ENCODE measurements at regions not wholly inside any gene's neighbourhood (a gene's known extent, or its start where the extent isn't known, plus 50 kb on each side); places are given as distances from the start of the nearest gene placed in this dataset.
A peak's percentile ranks its signal among the peaks of the same experiment; 100 is the strongest.

DNA sequence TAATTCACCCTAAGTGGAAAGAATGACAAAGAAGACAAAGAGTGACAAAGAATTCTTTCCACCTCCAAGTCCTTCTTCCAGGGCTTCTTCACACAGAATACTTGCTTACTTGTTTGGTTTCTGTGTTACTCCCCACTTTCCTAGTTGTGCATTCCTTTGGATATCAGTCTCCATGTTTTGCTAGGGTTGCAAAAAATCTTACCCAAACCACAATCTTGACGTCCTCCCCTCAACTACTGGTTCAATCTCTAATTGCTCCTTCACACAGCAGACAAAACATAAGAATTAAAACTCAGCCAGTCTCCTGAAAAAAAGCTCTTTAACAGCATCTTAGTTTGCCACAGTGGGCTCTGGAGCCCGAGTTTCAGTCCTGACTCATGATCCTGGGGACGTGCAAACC, 297.6 kb upstream of the CHRNA7 start:
- ATAC-seq (no peak), FAIRE-seq (no peak)
- POLR2A ChIA-PET = no interaction called here

DNA sequence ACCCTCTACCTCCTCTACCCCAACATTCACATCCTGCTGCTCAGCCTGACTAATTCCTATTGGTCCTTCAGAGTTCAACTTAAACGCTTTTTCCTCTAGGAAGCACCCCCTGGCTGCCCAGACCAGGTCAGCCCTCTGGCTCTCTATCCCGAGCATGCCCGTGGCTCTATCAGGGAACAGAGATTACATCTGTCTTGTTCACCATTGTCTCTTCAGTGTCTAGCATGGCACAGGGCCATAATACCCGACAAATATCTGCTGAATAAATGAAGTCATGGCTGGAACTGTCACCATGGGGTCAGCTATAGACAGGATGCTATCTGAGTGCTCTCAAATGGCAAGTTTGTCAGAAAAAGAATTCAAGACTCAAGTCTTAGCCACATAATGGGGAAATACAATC, 296.9 kb upstream of the CHRNA7 start:
- Histone ChIP-seq H3K9me3 (0 out of 3 replicates have a peak, but pooled peaks cover 9% of the 10 kb centered on the region), H3K4me3 (no peak overlapping the region), H3K4me2 (no peak overlapping the region), H3K27ac (no peak overlapping the region), H3K4me1 (no peaks in the 10 kb centered on the region)
- 12% methylated on average over 4 of the region's 4 CpGs for WGBS (ENCODE audit: missing lambda C conversion rate)
- ATAC-seq = no peak
- TF ChIP-seq JUN (IDR thresholded peaks at IDR 0.05) (no peak), ZFP36 (IDR thresholded peaks at IDR 0.05; ENCODE audit: borderline replicate concordance, partially characterized antibody) (no peak), SREBF2 (IDR thresholded peaks at IDR 0.05) (no peak)
- TF ChIP-seq, protein P1, sequence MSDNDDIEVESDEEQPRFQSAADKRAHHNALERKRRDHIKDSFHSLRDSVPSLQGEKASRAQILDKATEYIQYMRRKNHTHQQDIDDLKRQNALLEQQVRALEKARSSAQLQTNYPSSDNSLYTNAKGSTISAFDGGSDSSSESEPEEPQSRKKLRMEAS (IDR thresholded peaks at IDR 0.05) = no peak
- TF ChIP-seq, protein P2, sequence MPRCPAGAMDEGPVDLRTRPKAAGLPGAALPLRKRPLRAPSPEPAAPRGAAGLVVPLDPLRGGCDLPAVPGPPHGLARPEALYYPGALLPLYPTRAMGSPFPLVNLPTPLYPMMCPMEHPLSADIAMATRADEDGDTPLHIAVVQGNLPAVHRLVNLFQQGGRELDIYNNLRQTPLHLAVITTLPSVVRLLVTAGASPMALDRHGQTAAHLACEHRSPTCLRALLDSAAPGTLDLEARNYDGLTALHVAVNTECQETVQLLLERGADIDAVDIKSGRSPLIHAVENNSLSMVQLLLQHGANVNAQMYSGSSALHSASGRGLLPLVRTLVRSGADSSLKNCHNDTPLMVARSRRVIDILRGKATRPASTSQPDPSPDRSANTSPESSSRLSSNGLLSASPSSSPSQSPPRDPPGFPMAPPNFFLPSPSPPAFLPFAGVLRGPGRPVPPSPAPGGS (IDR thresholded peaks at IDR 0.05) = no peak
- no peak for DNase-seq (ENCODE audit: low read depth in 1 of 2, low spot score in 1 of 2)
- CTCF ChIA-PET = no interaction called here
- peak; percentile 79 for FAIRE-seq
- POLR2A ChIA-PET = no interaction called here

More for the DNA sequence above, 297.6 kb upstream of the CHRNA7 start:
- TF ChIP-seq MAFK (IDR thresholded peaks at IDR 0.05; ENCODE audit: partially characterized antibody) = peak; percentile 76
- TF ChIP-seq, protein P3, sequence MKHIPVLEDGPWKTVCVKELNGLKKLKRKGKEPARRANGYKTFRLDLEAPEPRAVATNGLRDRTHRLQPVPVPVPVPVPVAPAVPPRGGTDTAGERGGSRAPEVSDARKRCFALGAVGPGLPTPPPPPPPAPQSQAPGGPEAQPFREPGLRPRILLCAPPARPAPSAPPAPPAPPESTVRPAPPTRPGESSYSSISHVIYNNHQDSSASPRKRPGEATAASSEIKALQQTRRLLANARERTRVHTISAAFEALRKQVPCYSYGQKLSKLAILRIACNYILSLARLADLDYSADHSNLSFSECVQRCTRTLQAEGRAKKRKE (CRISPR knock-in tag; IDR thresholded peaks at IDR 0.05; ENCODE audit: low read depth) = no peak
- Histone ChIP-seq H3K4me1 (no peaks in the 10 kb centered on the region), H3K4me3 (no peak overlapping the region), H3K27ac (no peak overlapping the region), H3K9me3 (0 out of 3 replicates have a peak, but pooled peaks cover 9% of the 10 kb centered on the region), H3K4me2 (no peak overlapping the region)
- CTCF ChIA-PET = no interaction called here
- WGBS (ENCODE audit: missing lambda C conversion rate) = 7% methylated on average over 3 of the region's 3 CpGs
- no peak for DNase-seq (ENCODE audit: low read depth in 1 of 2, low spot score in 1 of 2)

DNA sequence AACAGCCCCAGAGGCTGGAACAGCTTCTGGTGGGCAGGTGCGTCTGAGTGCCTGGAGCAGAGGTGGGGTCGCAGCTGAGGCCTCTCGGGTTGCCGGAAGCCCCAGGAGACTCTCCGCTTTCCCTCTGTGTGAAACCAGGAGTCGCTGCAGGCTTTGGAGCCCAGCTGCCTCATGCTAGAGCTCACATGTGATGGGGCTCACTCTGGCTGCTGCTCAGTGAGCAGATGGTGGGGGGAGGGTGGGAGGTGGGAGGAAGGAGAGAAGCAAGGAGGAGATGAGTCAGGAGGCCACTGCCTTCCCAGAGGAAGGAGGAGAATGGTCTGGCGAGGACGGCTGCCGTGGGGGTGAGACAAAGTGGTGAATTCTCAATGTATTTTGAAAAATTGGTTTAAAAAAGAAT, 290.1 kb upstream of the CHRNA7 start:
- DNase-seq (ENCODE audit: low read depth in 1 of 2, low spot score in 1 of 2) (peak in 1 of 2 experiments; percentile 15), FAIRE-seq (no peak), ATAC-seq (no peak)
- no peak overlapping the region for H3K4me3 ChIP-seq
- no peaks in the 10 kb centered on the region for H3K4me1 ChIP-seq
- H3K27ac ChIP-seq = no peak overlapping the region
- ChIA-PET CTCF (no interaction called here), POLR2A (no interaction called here)
- H3K4me2 ChIP-seq = no peak overlapping the region
- TF ChIP-seq HEYL (CRISPR knock-in tag; IDR thresholded peaks at IDR 0.05) (no peak), TFCP2L1 (CRISPR knock-in tag; IDR thresholded peaks at IDR 0.05) (no peak), EP300 (IDR thresholded peaks at IDR 0.05) (no peak), PHF8 (IDR thresholded peaks at IDR 0.05; ENCODE audit: borderline replicate concordance, low read depth) (no peak), HDAC2 (IDR thresholded peaks at IDR 0.05) (no peak), RFX5 (IDR thresholded peaks at IDR 0.05) (no peak)
- 69% methylated on average over 9 of the region's 9 CpGs for WGBS (ENCODE audit: missing lambda C conversion rate)
- peaks cover 13% of the 10 kb centered on the region; the same call in 1 of the 3 replicates for H3K9me3 ChIP-seq

DNA sequence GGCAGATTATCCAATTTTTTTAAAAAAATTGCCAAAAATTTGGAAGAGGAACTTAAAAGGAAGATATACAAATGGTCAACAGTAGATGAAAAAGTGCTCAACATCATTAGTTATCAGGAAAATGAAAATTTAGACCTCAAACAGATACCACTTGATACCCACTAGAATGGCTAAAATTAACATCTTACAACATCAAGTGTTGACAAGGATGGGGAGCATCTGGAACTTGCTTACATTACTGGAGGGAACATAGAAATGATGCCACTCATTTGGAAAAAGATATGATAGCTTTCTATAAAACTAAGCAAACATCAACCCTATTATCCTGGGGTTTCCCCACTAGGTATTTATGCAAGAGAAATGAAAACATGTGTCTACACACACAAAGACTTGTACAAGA, 284.5 kb upstream of the CHRNA7 start:
- CTCF ChIA-PET = interaction anchor here (0.6 kb wide), 1 partner anchor 99 kb away, joined by 4 read pairs; no protein-coding TSS in a partner anchor
- Histone ChIP-seq H3K4me3 (no peak overlapping the region), H3K4me1 (no peaks in the 10 kb centered on the region), H3K9me3 (peaks cover 13% of the 10 kb centered on the region; the same call in 2 of the 3 replicates), H3K4me2 (no peak overlapping the region), H3K27ac (no peak overlapping the region)
- ATAC-seq = no peak
- POLR2A ChIA-PET = no interaction called here
- peak; percentile 59 for FAIRE-seq
- DNase-seq (ENCODE audit: low read depth in 1 of 2, low spot score in 1 of 2) = no peak
- TF ChIP-seq ZFP36 (IDR thresholded peaks at IDR 0.05; ENCODE audit: borderline replicate concordance, partially characterized antibody) = peak; percentile 81
- TF ChIP-seq MAFK (IDR thresholded peaks at IDR 0.05; ENCODE audit: partially characterized antibody) = no peak

DNA sequence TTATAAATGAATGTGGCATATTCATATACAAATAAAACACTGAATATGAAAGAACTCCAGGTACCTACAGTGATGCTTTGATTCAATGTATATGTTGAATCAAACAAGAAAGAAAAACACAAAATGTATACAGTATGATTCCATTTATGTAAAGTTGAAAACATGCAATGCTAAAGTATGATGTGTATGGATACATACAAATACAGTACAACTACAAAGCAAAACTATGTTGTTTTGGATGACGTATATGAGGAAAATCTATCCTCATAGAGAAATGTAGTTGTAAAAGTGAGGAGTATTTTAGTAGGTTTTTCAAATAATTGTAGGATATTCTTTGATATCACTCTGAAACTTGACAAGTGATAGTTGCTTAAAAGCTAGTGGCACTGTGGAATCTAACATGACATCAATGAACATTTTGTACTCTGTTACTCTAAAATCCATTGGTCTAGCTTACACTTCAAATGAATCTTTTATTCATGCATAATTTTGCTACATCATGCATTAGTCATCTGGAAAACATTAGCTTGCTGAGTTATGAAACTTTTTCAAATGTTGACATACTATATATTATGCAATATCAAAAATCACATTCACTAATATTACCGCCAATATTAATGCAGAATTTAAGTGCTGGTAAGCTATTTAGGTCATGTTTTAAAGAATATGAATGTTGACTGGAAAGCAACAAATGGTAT, 278.1 kb upstream of the CHRNA7 start:
- peak in 1 of 2 experiments; percentile 78 for DNase-seq (ENCODE audit: low read depth in 1 of 2, low spot score in 1 of 2)
- CTCF ChIA-PET = interaction anchor here (0.9 to 1.1 kb wide), 2 partner anchors 116 to 226 kb away, joined by 3 read pairs; no protein-coding TSS in a partner anchor
- TF ChIP-seq JUNB (IDR thresholded peaks at IDR 0.05) (peak; percentile 92), RFX5 (IDR thresholded peaks at IDR 0.05) (no peak), HOXB13 (CRISPR knock-in tag; IDR thresholded peaks at IDR 0.05; ENCODE audit: low read depth) (no peak), EP300 (IDR thresholded peaks at IDR 0.05) (peak in 1 of 2 experiments; percentile 40; a peak in 1 of 5 replicates), HEYL (CRISPR knock-in tag; IDR thresholded peaks at IDR 0.05) (no peak), CEBPB (IDR thresholded peaks at IDR 0.05) (peak; percentile 99), RNF2 (IDR thresholded peaks at IDR 0.05; ENCODE audit: borderline replicate concordance, low read depth) (no peak), BHLHE40 (IDR thresholded peaks at IDR 0.05; ENCODE audit: low read depth, low read length) (no peak), EHF (CRISPR knock-in tag; IDR thresholded peaks at IDR 0.05) (no peak)
- TF ChIP-seq, protein P1 (IDR thresholded peaks at IDR 0.05) = peak; percentile 39; the same call in 1 of the 2 replicates
- TF ChIP-seq, protein P4, sequence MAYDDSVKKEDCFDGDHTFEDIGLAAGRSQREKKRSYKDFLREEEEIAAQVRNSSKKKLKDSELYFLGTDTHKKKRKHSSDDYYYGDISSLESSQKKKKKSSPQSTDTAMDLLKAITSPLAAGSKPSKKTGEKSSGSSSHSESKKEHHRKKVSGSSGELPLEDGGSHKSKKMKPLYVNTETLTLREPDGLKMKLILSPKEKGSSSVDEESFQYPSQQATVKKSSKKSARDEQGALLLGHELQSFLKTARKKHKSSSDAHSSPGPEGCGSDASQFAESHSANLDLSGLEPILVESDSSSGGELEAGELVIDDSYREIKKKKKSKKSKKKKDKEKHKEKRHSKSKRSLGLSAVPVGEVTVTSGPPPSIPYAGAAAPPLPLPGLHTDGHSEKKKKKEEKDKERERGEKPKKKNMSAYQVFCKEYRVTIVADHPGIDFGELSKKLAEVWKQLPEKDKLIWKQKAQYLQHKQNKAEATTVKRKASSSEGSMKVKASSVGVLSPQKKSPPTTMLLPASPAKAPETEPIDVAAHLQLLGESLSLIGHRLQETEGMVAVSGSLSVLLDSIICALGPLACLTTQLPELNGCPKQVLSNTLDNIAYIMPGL (CRISPR knock-in tag; IDR thresholded peaks at IDR 0.05; ENCODE audit: borderline replicate concordance) = no peak
- TF ChIP-seq, protein P2 (IDR thresholded peaks at IDR 0.05) = 0 out of 3 replicates have a peak, but pooled peaks have one; percentile 68

More for the DNA sequence above, 278.1 kb upstream of the CHRNA7 start:
- POLR2A ChIA-PET = no interaction called here
- Histone ChIP-seq H3K27ac (peak overlapping the region; percentile 78 to 83), H3K4me2 (peak overlapping the region; percentile 70), H3K4me3 (no peak overlapping the region), H3K9me3 (peaks cover 6% of the 10 kb centered on the region; the same call in 2 of the 3 replicates), H3K4me1 (peaks cover 16% of the 10 kb centered on the region)
- peak; percentile 97 for FAIRE-seq
- ATAC-seq = peak; percentile 87 to 90
- WGBS (ENCODE audit: missing lambda C conversion rate) = 16% methylated on average over 2 of the region's 2 CpGs

All from A549 (cell line).